ENCODE measurements at regions not wholly inside any gene's neighbourhood (a gene's known extent, or its start where the extent isn't known, plus 50 kb on each side); places are given as distances from the start of the nearest gene placed in this dataset.
"Not testable (repeated sequence)": the region's sequence is repeated elsewhere in the genome, so short reads cannot be mapped to it uniquely, and the experiment has no call there.

DNA sequence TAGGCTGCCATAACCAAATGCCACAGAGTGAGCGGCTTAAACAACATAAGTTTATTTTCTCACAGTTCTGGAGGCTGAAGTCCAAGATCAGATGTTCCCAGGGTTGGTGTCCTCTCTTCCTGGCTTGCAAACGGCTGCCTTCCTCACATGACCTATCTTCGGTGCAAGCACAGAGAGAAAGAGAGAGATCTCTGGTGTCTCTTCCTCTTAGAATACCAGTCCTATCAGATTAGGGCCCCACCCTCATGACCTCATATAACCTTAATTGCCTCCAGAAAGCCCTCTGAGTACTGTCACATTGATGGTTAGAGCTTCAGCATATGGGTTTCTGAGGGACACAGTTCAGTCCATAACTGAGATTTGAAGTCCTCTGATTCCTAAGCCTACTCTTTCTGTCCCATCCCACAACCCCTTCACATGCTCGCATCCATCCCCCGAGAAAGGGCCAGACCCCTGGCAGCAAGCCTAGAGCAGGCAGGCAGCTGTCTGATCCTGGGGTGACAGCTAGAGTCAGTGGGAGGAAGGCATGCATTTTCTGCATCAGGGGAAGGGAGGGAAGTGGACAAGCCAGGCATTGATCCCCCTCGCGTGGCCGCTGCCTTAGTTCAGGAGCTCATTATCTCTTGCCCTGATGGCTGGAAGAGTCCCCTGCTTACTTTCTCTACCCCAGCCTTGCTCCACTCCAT is 114.1 kb downstream of the FAR1 start:
- no peak overlapping the region for H3K4me3 ChIP-seq (ENCODE audit: low read depth, low read length)
- in situ Hi-C loops (cut with HindIII; ENCODE audit: low sequenced_read_pairs): no loop called here
- TF ChIP-seq, protein P1, sequence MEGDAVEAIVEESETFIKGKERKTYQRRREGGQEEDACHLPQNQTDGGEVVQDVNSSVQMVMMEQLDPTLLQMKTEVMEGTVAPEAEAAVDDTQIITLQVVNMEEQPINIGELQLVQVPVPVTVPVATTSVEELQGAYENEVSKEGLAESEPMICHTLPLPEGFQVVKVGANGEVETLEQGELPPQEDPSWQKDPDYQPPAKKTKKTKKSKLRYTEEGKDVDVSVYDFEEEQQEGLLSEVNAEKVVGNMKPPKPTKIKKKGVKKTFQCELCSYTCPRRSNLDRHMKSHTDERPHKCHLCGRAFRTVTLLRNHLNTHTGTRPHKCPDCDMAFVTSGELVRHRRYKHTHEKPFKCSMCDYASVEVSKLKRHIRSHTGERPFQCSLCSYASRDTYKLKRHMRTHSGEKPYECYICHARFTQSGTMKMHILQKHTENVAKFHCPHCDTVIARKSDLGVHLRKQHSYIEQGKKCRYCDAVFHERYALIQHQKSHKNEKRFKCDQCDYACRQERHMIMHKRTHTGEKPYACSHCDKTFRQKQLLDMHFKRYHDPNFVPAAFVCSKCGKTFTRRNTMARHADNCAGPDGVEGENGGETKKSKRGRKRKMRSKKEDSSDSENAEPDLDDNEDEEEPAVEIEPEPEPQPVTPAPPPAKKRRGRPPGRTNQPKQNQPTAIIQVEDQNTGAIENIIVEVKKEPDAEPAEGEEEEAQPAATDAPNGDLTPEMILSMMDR (IDR thresholded peaks at IDR 0.05; ENCODE audit: low read depth, low read length): no peak
- no peak for DNase-seq (ENCODE audit: low read depth, low spot score)

DNA sequence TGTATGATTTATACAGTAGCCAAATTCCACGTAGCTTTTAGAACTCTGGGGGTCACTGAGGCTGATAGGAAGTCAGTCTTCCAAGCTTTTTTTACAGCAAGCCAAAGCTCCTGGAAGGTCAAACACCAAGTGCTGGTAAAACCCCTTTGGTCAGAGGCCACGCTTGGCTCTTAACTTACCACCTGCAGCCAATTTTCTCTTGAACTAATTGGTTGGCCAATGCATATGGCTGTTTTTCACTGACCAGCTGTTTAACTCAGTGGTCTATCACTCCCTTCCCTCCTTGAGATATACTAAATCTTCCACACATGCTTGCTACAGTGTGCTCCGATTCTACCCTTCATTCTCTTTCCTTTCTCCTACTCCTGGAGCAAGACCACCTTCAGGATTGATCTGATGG is 116.0 kb downstream of the FAR1 start:
- in situ Hi-C loops (cut with HindIII; ENCODE audit: low sequenced_read_pairs): no loop called here
- DNase-seq (ENCODE audit: low read depth, low spot score): no peak
- no peak overlapping the region for H3K4me3 ChIP-seq (ENCODE audit: low read depth, low read length)
- TF ChIP-seq, protein P1 (IDR thresholded peaks at IDR 0.05; ENCODE audit: low read depth, low read length): no peak

DNA sequence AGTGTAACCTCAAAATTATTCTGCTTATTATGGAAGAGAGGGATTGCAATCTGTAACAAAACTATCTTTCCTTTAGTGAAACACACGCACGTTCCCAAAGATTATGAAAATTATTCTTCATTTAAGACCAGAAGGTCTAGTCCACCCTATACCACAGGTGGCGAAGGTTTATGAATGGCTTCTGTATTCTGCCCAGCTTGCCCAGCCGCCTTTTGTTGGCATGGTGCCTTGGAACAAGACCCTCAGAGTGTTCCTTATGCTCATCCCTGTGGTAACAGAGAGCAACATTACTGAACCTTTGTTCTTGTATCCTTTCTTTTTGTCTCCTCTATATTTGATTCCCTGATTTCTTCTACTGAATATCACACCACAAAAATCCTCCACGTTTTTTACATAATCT is 116.4 kb downstream of the FAR1 start:
- TF ChIP-seq, protein P1 (IDR thresholded peaks at IDR 0.05; ENCODE audit: low read depth, low read length): no peak
- in situ Hi-C loops (cut with HindIII; ENCODE audit: low sequenced_read_pairs): no loop called here
- no peak overlapping the region for H3K4me3 ChIP-seq (ENCODE audit: low read depth, low read length)
- DNase-seq (ENCODE audit: low read depth, low spot score): no peak

DNA sequence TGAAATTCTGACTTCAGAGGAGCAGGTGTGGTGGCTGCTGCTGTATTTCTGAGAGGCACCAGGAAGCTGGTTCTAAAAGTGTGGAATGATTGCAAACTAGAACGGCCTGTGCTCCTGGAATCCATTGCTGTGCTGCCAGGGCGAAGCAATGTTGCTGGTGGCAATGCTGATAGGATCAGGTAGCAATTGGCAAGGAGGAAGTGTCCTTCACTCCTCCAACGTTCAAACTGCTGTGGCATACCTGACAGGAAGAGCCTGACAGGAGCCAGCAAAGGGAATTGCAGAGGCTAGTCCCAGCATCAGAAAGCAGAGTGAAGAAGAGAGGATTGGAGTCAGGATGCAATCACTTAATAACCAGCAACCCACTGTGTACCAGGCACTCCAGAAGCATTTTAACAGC is 118.2 kb downstream of the FAR1 start:
- DNase-seq (ENCODE audit: low read depth, low spot score): no peak
- TF ChIP-seq, protein P1 (IDR thresholded peaks at IDR 0.05; ENCODE audit: low read depth, low read length): no peak
- in situ Hi-C loops (cut with HindIII; ENCODE audit: low sequenced_read_pairs): no loop called here

DNA sequence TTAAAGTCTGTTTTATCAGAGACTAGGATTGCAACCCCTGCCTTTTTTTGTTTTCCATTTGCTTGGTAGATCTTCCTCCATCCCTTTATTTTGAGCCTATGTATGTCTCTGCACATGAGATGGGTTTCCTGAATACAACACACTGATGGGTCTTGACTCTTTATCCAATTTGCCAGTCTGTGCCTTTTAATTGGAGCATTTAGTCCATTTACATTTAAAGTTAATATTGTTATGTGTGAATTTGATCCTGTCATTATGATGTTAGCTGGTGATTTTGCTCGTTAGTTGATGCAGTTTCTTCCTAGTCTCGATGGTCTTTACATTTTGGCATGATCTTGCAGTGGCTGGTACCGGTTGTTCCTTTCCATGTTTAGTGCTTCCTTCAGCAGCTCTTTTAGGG is 129.1 kb downstream of the FAR1 start:
- DNase-seq (ENCODE audit: low read depth, low spot score); H3K4me3 ChIP-seq (ENCODE audit: low read depth, low read length); in situ Hi-C loops (cut with HindIII; ENCODE audit: low sequenced_read_pairs): not testable (repeated sequence)

More for the DNA sequence above, 118.2 kb downstream of the FAR1 start:
- no peak overlapping the region for H3K4me3 ChIP-seq (ENCODE audit: low read depth, low read length)

DNA sequence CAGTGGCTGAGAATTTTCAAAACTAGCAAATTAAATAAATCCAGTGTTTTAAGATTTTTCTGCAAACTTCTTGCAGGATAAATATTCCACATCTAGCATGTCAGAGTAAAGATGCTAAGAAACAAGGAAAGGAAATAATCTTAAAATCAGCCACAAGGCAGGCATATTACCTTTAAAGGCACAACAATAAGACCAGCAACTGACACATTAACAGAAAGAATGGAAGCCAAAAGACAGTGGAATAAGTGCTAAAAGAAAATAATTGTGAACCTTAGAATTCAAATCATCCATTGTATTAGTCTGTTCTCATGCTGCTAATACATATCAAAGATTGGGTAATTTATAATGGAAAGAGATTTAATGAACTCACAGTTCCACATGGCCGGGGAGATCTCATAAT is 132.4 kb downstream of the FAR1 start:
- DNase-seq (ENCODE audit: low read depth, low spot score): no peak
- in situ Hi-C loops (cut with HindIII; ENCODE audit: low sequenced_read_pairs): no loop called here
- no peak overlapping the region for H3K4me3 ChIP-seq (ENCODE audit: low read depth, low read length)
- TF ChIP-seq, protein P1 (IDR thresholded peaks at IDR 0.05; ENCODE audit: low read depth, low read length): no peak

DNA sequence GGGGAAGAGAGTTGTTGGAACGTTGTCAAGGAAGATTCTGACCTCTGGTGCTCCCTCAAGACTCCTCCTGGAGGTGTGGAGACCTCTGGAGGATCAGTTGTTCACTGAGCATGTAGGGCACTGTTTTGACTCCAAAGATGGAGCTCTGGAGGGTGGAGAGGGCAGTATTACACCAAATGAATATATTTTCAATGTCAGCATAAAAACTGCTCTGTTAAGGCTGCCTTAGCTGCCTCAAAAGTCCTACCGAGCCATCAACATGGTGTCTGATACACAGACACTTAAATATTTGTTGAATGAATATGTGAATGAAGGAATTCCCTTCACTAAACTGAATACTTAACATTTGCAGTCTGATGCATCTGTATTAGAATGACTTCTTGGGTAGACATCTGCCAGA is 144.2 kb upstream of the SPON1 start:
- no peak for DNase-seq (ENCODE audit: low read depth, low spot score)
- H3K4me3 ChIP-seq (ENCODE audit: low read depth, low read length): no peak overlapping the region
- in situ Hi-C loops (cut with HindIII; ENCODE audit: low sequenced_read_pairs): no loop called here
- TF ChIP-seq, protein P1 (IDR thresholded peaks at IDR 0.05; ENCODE audit: low read depth, low read length): no peak

Measured in astrocyte of the spinal cord (primary cell).